ENCODE measurements at regions not wholly inside any gene's neighbourhood (a gene's known extent, or its start where the extent isn't known, plus 50 kb on each side); places are given as distances from the start of the nearest gene placed in this dataset.

- TF ChIP-seq CTCF (IDR thresholded peaks at IDR 0.05 in 4 of 5, conservative IDR thresholded peaks at IDR 0.05 in 1 of 5) (no peak), POLR2A (IDR thresholded peaks at IDR 0.05) (no peak)
These were observed 106.5 kb upstream of the EFEMP1 start for GRCh38 chr2:56030062-56030461.

All from gastrocnemius medialis (tissue), 4 donors.